ENCODE measurements at regions not wholly inside any gene's neighbourhood (a gene's known extent, or its start where the extent isn't known, plus 50 kb on each side); places are given as distances from the start of the nearest gene placed in this dataset.

GRCh38 chr22:48619721-48620120 lies 1208.0 kb downstream of the BRD1 start:
- no peak for DNase-seq (ENCODE audit: low read depth)
- TF ChIP-seq CTCF (conservative IDR thresholded peaks at IDR 0.05; ENCODE audit: low read depth, low read length) = no peak
- H3K4me3 ChIP-seq (ENCODE audit: low read depth, low read length) = no peak overlapping the region

- TF ChIP-seq CTCF (conservative IDR thresholded peaks at IDR 0.05; ENCODE audit: low read depth, low read length) = no peak
- no peak overlapping the region for H3K4me3 ChIP-seq (ENCODE audit: low read depth, low read length)
- no peak for DNase-seq (ENCODE audit: low read depth)
Measured at GRCh38 chr22:48618326-48618725, 1209.3 kb downstream of the BRD1 start.

GRCh38 chr22:48616656-48617055 lies 1211.0 kb downstream of the BRD1 start:
- H3K4me3 ChIP-seq (ENCODE audit: low read depth, low read length) = no peak overlapping the region
- no peak for DNase-seq (ENCODE audit: low read depth)
- TF ChIP-seq CTCF (conservative IDR thresholded peaks at IDR 0.05; ENCODE audit: low read depth, low read length) = no peak

- no peak overlapping the region for H3K4me3 ChIP-seq (ENCODE audit: low read depth, low read length)
- DNase-seq (ENCODE audit: low read depth) = no peak
- no peak for TF ChIP-seq CTCF (conservative IDR thresholded peaks at IDR 0.05; ENCODE audit: low read depth, low read length)
Measured at GRCh38 chr22:48615171-48616008, 1212.3 kb downstream of the BRD1 start.

- TF ChIP-seq CTCF (conservative IDR thresholded peaks at IDR 0.05; ENCODE audit: low read depth, low read length) = no peak
- H3K4me3 ChIP-seq (ENCODE audit: low read depth, low read length) = no peak overlapping the region
- DNase-seq (ENCODE audit: low read depth) = no peak
Measured at GRCh38 chr22:48613566-48614200, 1214.0 kb downstream of the BRD1 start.

- H3K4me3 ChIP-seq (ENCODE audit: low read depth, low read length) = no peak overlapping the region
- no peak for DNase-seq (ENCODE audit: low read depth)
- TF ChIP-seq CTCF (conservative IDR thresholded peaks at IDR 0.05; ENCODE audit: low read depth, low read length) = no peak
Measured at GRCh38 chr22:48612077-48612995, 1215.3 kb downstream of the BRD1 start.
